Hematopoietic multipotent progenitor cell treated with erythropoietin and hydrocortisone succinate and interleukin-3 and kit ligand, for 4 days (in vitro differentiated cells): ENCODE measurements at regions not wholly inside any gene's neighbourhood (a gene's known extent, or its start where the extent isn't known, plus 50 kb on each side); places are given as distances from the start of the nearest gene placed in this dataset.

Experiments used
- DNase-seq: peaks from one replicate; pipeline ENCODE4 v3.0.0-alpha.2; 2015

- DNase-seq: peak; percentile 97
Measured at GRCh38 chr3:72144773-72145505, 360.0 kb upstream of the PROK2 start.

GRCh38 chr3:72143966-72144717 is 359.2 kb upstream of the PROK2 start:
- DNase-seq: peak; percentile 42

GRCh38 chr3:72143322-72143721 is 358.4 kb upstream of the PROK2 start:
- no peak for DNase-seq

GRCh38 chr3:72142028-72142427 is 357.1 kb upstream of the PROK2 start:
- no peak for DNase-seq

GRCh38 chr3:72141264-72141663 is 356.3 kb upstream of the PROK2 start:
- peak; percentile 50 for DNase-seq

- DNase-seq: no peak
Measured at GRCh38 chr3:72139316-72139715, 354.4 kb upstream of the PROK2 start.

- DNase-seq: peak; percentile 51
Measured at GRCh38 chr3:72137865-72138861, 353.2 kb upstream of the PROK2 start.

GRCh38 chr3:72135636-72136035 is 350.7 kb upstream of the PROK2 start:
- no peak for DNase-seq

- peak; percentile 73 for DNase-seq
Measured at GRCh38 chr3:72134989-72135451, 350.1 kb upstream of the PROK2 start.

GRCh38 chr3:72133329-72134011 is 348.5 kb upstream of the PROK2 start:
- no peak for DNase-seq

GRCh38 chr3:72131899-72132298 is 347.0 kb upstream of the PROK2 start:
- no peak for DNase-seq

- no peak for DNase-seq
Measured at GRCh38 chr3:72130565-72130964, 345.6 kb upstream of the PROK2 start.

GRCh38 chr3:72129501-72130094 is 344.6 kb upstream of the PROK2 start:
- no peak for DNase-seq

GRCh38 chr3:72128921-72129320 is 344.0 kb upstream of the PROK2 start:
- DNase-seq: no peak

GRCh38 chr3:72127844-72128243 is 342.9 kb upstream of the PROK2 start:
- DNase-seq: peak; percentile 38

GRCh38 chr3:72127224-72127612 is 342.3 kb upstream of the PROK2 start:
- DNase-seq: peak; percentile 24

GRCh38 chr3:72126441-72127223 is 341.7 kb upstream of the PROK2 start:
- DNase-seq: no peak

GRCh38 chr3:72123908-72124441 is 339.0 kb upstream of the PROK2 start:
- DNase-seq: no peak

GRCh38 chr3:72120806-72121778 is 336.1 kb upstream of the PROK2 start:
- DNase-seq: peak; percentile 27

- DNase-seq: no peak
Measured at GRCh38 chr3:72120039-72120438, 335.1 kb upstream of the PROK2 start.
